ENCODE measurements at regions not wholly inside any gene's neighbourhood (a gene's known extent, or its start where the extent isn't known, plus 50 kb on each side); places are given as distances from the start of the nearest gene placed in this dataset.

GRCh38 chr2:121888189-121888557 lies 132.7 kb downstream of the TSN start:
- no peak for ATAC-seq
- Histone ChIP-seq H3K36me3 (no peaks in the 10 kb centered on the region), H3K27me3 (no peaks in the 10 kb centered on the region), H3K4me1 (no peaks in the 10 kb centered on the region), H3K9me3 (no peaks in the 10 kb centered on the region), H3K4me3 (no peak overlapping the region), H3K27ac (no peak overlapping the region)
- no peak for TF ChIP-seq POLR2A (IDR thresholded peaks at IDR 0.05)
- TF ChIP-seq EP300 (IDR thresholded peaks at IDR 0.05) = no peak
- no peak for TF ChIP-seq POLR2AphosphoS5 (IDR thresholded peaks at IDR 0.05)
- no peak for TF ChIP-seq CTCF (IDR thresholded peaks at IDR 0.05)
- WGBS, 2 donors (ENCODE audit: low coverage in 1 of 2) = 88% methylated on average over 5 of the region's 5 CpGs; no CpG with 5 or more reads in 1 of the 2 donors

- ATAC-seq = no peak
- no peak overlapping the region for H3K4me3 ChIP-seq
- no peaks in the 10 kb centered on the region for H3K9me3 ChIP-seq
- WGBS, 2 donors (ENCODE audit: low coverage in 1 of 2) = 82 to 93% methylated on average over 7 to 9 of the region's 9 CpGs
- H3K4me1 ChIP-seq = no peaks in the 10 kb centered on the region
- no peaks in the 10 kb centered on the region for H3K27me3 ChIP-seq
- no peaks in the 10 kb centered on the region for H3K36me3 ChIP-seq
- TF ChIP-seq POLR2A (IDR thresholded peaks at IDR 0.05) (no peak), POLR2AphosphoS5 (IDR thresholded peaks at IDR 0.05) (no peak), CTCF (IDR thresholded peaks at IDR 0.05) (no peak), EP300 (IDR thresholded peaks at IDR 0.05) (no peak)
- H3K27ac ChIP-seq = no peak overlapping the region
These were observed 134.6 kb downstream of the TSN start for GRCh38 chr2:121890041-121890440.

DNA sequence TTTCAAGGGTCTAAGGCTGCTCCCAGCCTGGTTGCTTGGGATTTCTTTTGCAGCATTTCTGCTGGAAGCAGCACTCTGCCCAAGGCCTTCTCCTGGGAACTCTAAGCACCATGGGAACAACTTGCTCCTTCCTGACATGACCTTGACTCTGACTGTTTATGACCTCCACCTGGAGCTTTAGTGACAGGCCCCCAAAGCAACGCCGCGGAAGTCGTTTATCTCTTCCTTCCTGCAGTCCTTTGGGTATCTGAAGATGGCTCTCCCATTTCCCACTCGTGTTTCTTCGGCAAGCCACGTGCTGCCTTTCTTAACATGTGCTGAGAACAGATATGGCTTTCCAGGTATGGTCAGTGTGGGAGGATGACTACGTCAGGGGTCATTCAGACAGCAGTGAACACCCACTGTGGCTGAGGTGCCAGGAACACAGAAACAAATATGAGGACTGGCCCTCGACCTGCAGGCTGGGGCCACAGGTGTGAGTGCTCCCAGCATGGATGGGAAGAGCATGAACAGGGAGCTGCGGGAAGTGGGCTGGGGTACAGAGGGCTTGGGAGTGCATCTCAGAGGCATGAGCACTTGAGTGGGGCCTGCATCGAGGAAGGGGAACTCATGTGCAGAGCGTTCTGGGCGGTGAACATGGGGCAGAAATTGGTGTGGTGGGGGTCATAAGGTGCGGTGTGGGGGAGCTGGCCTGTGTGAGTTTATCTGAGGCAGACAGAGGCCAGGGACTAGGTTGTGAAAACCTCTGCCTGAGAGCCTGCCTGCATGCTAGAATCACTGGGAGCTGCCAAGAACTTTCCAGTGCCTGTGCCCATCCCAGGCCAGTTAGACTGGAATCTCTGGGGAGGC lies 140.5 kb downstream of the TSN start:
- no peak overlapping the region for H3K4me3 ChIP-seq
- no peak overlapping the region for H3K27ac ChIP-seq
- H3K36me3 ChIP-seq = no peaks in the 10 kb centered on the region
- 66 to 78% methylated on average over 5 to 7 of the region's 14 CpGs for WGBS, 2 donors (ENCODE audit: low coverage in 1 of 2)
- H3K27me3 ChIP-seq = peaks cover 3% of the 10 kb centered on the region
- no peaks in the 10 kb centered on the region for H3K9me3 ChIP-seq
- no peaks in the 10 kb centered on the region for H3K4me1 ChIP-seq
- TF ChIP-seq CTCF (IDR thresholded peaks at IDR 0.05) = no peak
- TF ChIP-seq POLR2AphosphoS5 (IDR thresholded peaks at IDR 0.05) = no peak
- TF ChIP-seq EP300 (IDR thresholded peaks at IDR 0.05) = no peak
- TF ChIP-seq POLR2A (IDR thresholded peaks at IDR 0.05) = no peak
- ATAC-seq = no peak

DNA sequence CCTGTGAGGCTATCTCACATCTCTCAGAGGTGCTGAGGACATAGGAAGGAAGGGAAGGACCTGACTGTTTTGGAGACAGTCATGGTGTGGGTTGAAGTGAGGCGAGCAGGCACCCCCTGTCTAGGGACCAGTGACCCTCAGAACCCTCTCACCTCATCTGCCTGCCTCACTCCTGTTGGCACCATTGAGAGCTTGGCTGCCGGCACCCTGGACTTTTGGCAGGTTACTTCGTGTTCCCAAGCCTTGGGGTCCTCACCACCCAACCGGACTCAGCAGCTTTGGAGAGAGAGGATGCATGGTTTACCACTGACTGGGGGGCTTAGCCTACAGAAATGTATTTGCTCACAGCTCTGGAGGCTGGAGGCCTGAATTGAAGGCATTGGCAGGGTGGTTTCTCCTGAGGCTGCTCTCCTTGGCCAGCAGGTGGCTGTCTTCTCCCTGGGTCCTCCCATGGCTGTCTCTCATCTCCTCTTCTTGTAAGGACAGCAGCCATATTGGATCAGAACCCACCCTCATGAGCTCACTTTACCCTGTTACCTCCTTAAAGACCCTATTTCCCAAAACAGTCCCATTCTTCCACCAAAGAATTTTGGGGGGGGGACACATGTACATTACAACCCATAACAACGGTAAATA lies 142.0 kb downstream of the TSN start:
- ATAC-seq = no peak

More for the DNA sequence above, 142.0 kb downstream of the TSN start:
- H3K27ac ChIP-seq = no peak overlapping the region
- H3K36me3 ChIP-seq = no peaks in the 10 kb centered on the region
- H3K4me3 ChIP-seq = no peak overlapping the region
- WGBS, 2 donors (ENCODE audit: low coverage in 1 of 2) = no CpG with 5 or more reads among the region's 5 CpGs
- peaks cover 7% of the 10 kb centered on the region for H3K27me3 ChIP-seq
- no peaks in the 10 kb centered on the region for H3K4me1 ChIP-seq
- no peak for TF ChIP-seq EP300 (IDR thresholded peaks at IDR 0.05)
- TF ChIP-seq POLR2A (IDR thresholded peaks at IDR 0.05) = no peak
- no peak for TF ChIP-seq POLR2AphosphoS5 (IDR thresholded peaks at IDR 0.05)
- TF ChIP-seq CTCF (IDR thresholded peaks at IDR 0.05) = no peak
- H3K9me3 ChIP-seq = no peaks in the 10 kb centered on the region

Data from gastroesophageal sphincter (tissue), 4 donors.